H1 (cell line): ENCODE measurements at regions not wholly inside any gene's neighbourhood (a gene's known extent, or its start where the extent isn't known, plus 50 kb on each side); places are given as distances from the start of the nearest gene placed in this dataset.

ENCODE experiments used
- CTCF ChIA-PET: fragments of 300-600 bp; sonication (Branson Sonifier 250); formaldehyde crosslinking; loops from one replicate; lab custom pipeline; 2021; ENCODE audit not compliant: partially characterized antibody; lab: Charles Lee
- POLR2A ChIA-PET: fragments of 300-600 bp; sonication (Branson Sonifier 250); formaldehyde crosslinking; loops from one replicate; lab custom pipeline; 2021; ENCODE audit warnings: inconsistent platforms; ENCODE audit not compliant: partially characterized antibody; lab: Charles Lee
- DNase-seq, 2 experiments: peaks; one replicate each; pipeline versions ENCODE4 v3.0.0 to v3.0.0-alpha.2; 2010 to 2022; ENCODE audit warnings: low spot score in 2 of 2, low read depth in 1 of 2, mixed read lengths in 1 of 2
- FAIRE-seq: peaks from 2 replicates; lab custom pipeline; 2011; peaks lifted over from hg19 to GRCh38; lab: Jason Lieb, UNC
- H2AFZ ChIP-seq: 2 replicates; pipeline ENCODE4 v1.8.1; 2012; ENCODE audit warnings: low read length, inconsistent platforms
- H2AK5ac ChIP-seq: 2 replicates; pipeline ENCODE4 v1.6.1; 2013; ENCODE audit warnings: low read depth, low read length
- H2BK120ac ChIP-seq: replicated peaks from 2 replicates; pipeline ENCODE3; 2013; ENCODE audit warnings: low read depth, low read length, inconsistent platforms
- H2BK12ac ChIP-seq: 2 replicates; pipeline ENCODE4 v1.6.1; 2013; ENCODE audit warnings: low read depth, low read length
- H2BK15ac ChIP-seq: 2 replicates; pipeline ENCODE4 v1.6.1; 2013; ENCODE audit warnings: low read length
- H2BK20ac ChIP-seq: 2 replicates; pipeline ENCODE4 v1.6.1; 2013; ENCODE audit warnings: low read length
- H2BK5ac ChIP-seq: 2 replicates; pipeline ENCODE4 v1.6.1; 2013; ENCODE audit warnings: low read depth, low read length
- H3K14ac ChIP-seq: 2 replicates; pipeline ENCODE4 v1.6.1; 2013; ENCODE audit warnings: inconsistent platforms; ENCODE audit not compliant: insufficient read length
- H3K18ac ChIP-seq: 2 replicates; pipeline ENCODE4 v1.6.1; 2013; ENCODE audit warnings: low read length; ENCODE audit errors: extremely low read depth
- H3K23ac ChIP-seq: 2 replicates; pipeline ENCODE4 v1.6.1; 2013; ENCODE audit warnings: inconsistent platforms; ENCODE audit not compliant: insufficient read length
- H3K23me2 ChIP-seq: 2 replicates; pipeline ENCODE4 v1.6.1; 2013; ENCODE audit warnings: low read depth, low read length
- H3K27ac ChIP-seq: 2 replicates; pipeline ENCODE4 v1.6.1; 2011; ENCODE audit warnings: low read depth, low read length, inconsistent platforms
- H3K27me3 ChIP-seq, 4 experiments: replicated peaks in 1 of 4; 1 replicate in 1 of 4; 2 replicates in 3 of 4; pipeline versions ENCODE4 v1.6.1 to v1.8.1; 2011 to 2013; ENCODE audit warnings: low read length in 3 of 4, mild to moderate bottlenecking in 3 of 4, inconsistent platforms in 2 of 4, mixed read lengths in 2 of 4, moderate library complexity in 1 of 4; ENCODE audit not compliant: control insufficient read depth in 3 of 4, insufficient read depth in 3 of 4; ENCODE audit errors: extremely low read depth in 1 of 4
- H3K36me3 ChIP-seq, 4 experiments: 2 replicates each; pipeline versions ENCODE4 v1.6.1 to v1.8.1; 2011 to 2013; ENCODE audit warnings: mild to moderate bottlenecking in 4 of 4, low read length in 3 of 4, moderate library complexity in 2 of 4, control low read depth in 1 of 4, inconsistent platforms in 1 of 4; ENCODE audit not compliant: insufficient read depth in 4 of 4, control insufficient read depth in 2 of 4
- H3K4ac ChIP-seq: replicated peaks from 2 replicates; pipeline ENCODE3; 2013; ENCODE audit warnings: low read length, low read depth, mixed read lengths, inconsistent platforms; ENCODE audit not compliant: insufficient read length
- H3K4me1 ChIP-seq, 4 experiments: replicated peaks in 1 of 4; 1 replicate in 1 of 4; 2 replicates in 3 of 4; pipeline versions ENCODE4 v1.6.1 to v1.8.1; 2011 to 2013; ENCODE audit warnings: low read length in 3 of 4, inconsistent platforms in 2 of 4, mixed read lengths in 1 of 4; ENCODE audit not compliant: insufficient read depth in 4 of 4, control insufficient read depth in 3 of 4
- H3K4me2 ChIP-seq, 2 experiments: 2 replicates each; pipeline versions ENCODE4 v1.6.1 to v1.8.1; 2011 to 2013; ENCODE audit warnings: low read depth in 2 of 2, low read length in 2 of 2, control low read depth in 1 of 2, inconsistent platforms in 1 of 2, mild to moderate bottlenecking in 1 of 2; ENCODE audit not compliant: insufficient read depth in 1 of 2
- H3K4me3 ChIP-seq, 4 experiments: fragments of 200-600, 300-600 bp in 1 of 4; sonication (generic), shearing (Covaris generic), sonication (Bioruptor Twin) in 1 of 4; 2 replicates each; pipeline versions ENCODE4 v1.5.1 to v1.8.1; 2011 to 2016; ENCODE audit warnings: low read length in 4 of 4, low read depth in 3 of 4, control low read depth in 2 of 4, inconsistent platforms in 2 of 4, mild to moderate bottlenecking in 2 of 4, mixed read lengths in 1 of 4, moderate library complexity in 1 of 4; ENCODE audit not compliant: insufficient read depth in 2 of 4; ENCODE audit errors: extremely low read depth in 1 of 4
- H3K56ac ChIP-seq: replicated peaks from 2 replicates; pipeline ENCODE3; 2013; ENCODE audit warnings: low read depth, mild to moderate bottlenecking, mixed read lengths, low read length, inconsistent platforms; ENCODE audit not compliant: insufficient read length
- H3K79me1 ChIP-seq: 2 replicates; pipeline ENCODE4 v1.6.1; 2013; ENCODE audit warnings: low read depth, low read length, control low read depth
- H3K79me2 ChIP-seq, 2 experiments: 2 replicates each; pipeline versions ENCODE4 v1.6.1 to v1.8.1; 2012 to 2013; ENCODE audit warnings: low read length in 2 of 2, mild to moderate bottlenecking in 2 of 2, inconsistent platforms in 1 of 2; ENCODE audit not compliant: insufficient read depth in 2 of 2, control insufficient read depth in 1 of 2
- H3K9ac ChIP-seq, 4 experiments: replicated peaks in 1 of 4; 1 replicate in 1 of 4; 2 replicates in 3 of 4; pipeline versions ENCODE4 v1.6.1 to v1.8.1; 2011 to 2013; ENCODE audit warnings: low read depth in 3 of 4, low read length in 3 of 4, control low read depth in 2 of 4, mild to moderate bottlenecking in 2 of 4, moderate library complexity in 2 of 4, inconsistent platforms in 1 of 4; ENCODE audit errors: extremely low read depth in 1 of 4
- H3K9me3 ChIP-seq, 2 experiments: 2 replicates each; pipeline versions ENCODE4 v1.6.1 to v1.8.1; 2012 to 2013; ENCODE audit warnings: mild to moderate bottlenecking in 2 of 2, moderate library complexity in 2 of 2, control low read depth in 1 of 2, inconsistent platforms in 1 of 2, low read depth in 1 of 2, low read length in 1 of 2, mixed read lengths in 1 of 2; ENCODE audit not compliant: insufficient read depth in 2 of 2
- H4K20me1 ChIP-seq, 2 experiments: replicated peaks in 1 of 2; 2 replicates each; pipeline versions ENCODE3 to v1.8.1; 2011 to 2013; ENCODE audit warnings: inconsistent platforms in 2 of 2, low read length in 2 of 2, mild to moderate bottlenecking in 1 of 2; ENCODE audit not compliant: insufficient read depth in 2 of 2, control insufficient read depth in 1 of 2
- H4K5ac ChIP-seq: 2 replicates; pipeline ENCODE4 v1.6.1; 2013; ENCODE audit warnings: low read length, low read depth, mixed read lengths, inconsistent platforms; ENCODE audit not compliant: insufficient read length
- H4K8ac ChIP-seq: 2 replicates; pipeline ENCODE4 v1.8.0; 2013; ENCODE audit warnings: mild to moderate bottlenecking, moderate library complexity, low read length, inconsistent platforms; ENCODE audit not compliant: insufficient read depth; ENCODE audit errors: extremely low read depth
- H4K91ac ChIP-seq: replicated peaks from 2 replicates; pipeline ENCODE3; 2013; ENCODE audit warnings: low read length, mixed read lengths, inconsistent platforms; ENCODE audit not compliant: insufficient read length
- BCL11A ChIP-seq, 2 experiments: IDR thresholded peaks; one replicate each; pipeline ENCODE4 v1.6.1; 2011; ENCODE audit warnings: low read depth in 2 of 2, low read length in 2 of 2, mild to moderate bottlenecking in 2 of 2
- CTBP2 ChIP-seq: IDR thresholded peaks from 2 replicates; pipeline ENCODE4 v1.7.0; 2011; ENCODE audit warnings: borderline replicate concordance, mild to moderate bottlenecking, moderate library complexity, mixed read lengths, low read length; ENCODE audit not compliant: insufficient read depth, insufficient read length
- KDM5A ChIP-seq: fragments of 200-600 bp; IDR thresholded peaks from 2 replicates; pipeline ENCODE4 v1.7.1; 2012; ENCODE audit warnings: mild to moderate bottlenecking, low read length, inconsistent platforms, mixed read lengths
- POLR2AphosphoS5 ChIP-seq: IDR thresholded peaks from 2 replicates; pipeline ENCODE4 v1.6.1; 2011; ENCODE audit warnings: low read depth, low read length
- RAD21 ChIP-seq, 2 experiments: IDR thresholded peaks in 1 of 2; conservative IDR thresholded peaks in 1 of 2; 2 replicates each; pipeline ENCODE4 v1.6.1; 2011; ENCODE audit warnings: low read depth in 2 of 2, low read length in 2 of 2, improper control_type of control experiment in 1 of 2, inconsistent platforms in 1 of 2, mild to moderate bottlenecking in 1 of 2, moderate library complexity in 1 of 2
- SP2 ChIP-seq: IDR thresholded peaks from 2 replicates; pipeline ENCODE4 v1.6.1; 2012; ENCODE audit warnings: mild to moderate bottlenecking, low read length, inconsistent platforms
- WGBS, 2 experiments: shearing (Covaris generic) in 1 of 2; methylation state at CpG; one replicate each; pipeline versions ENCODE4 v1.1.6 to v1.1.7; 2013 to 2015; ENCODE audit warnings: low lambda C conversion rate in 2 of 2, mixed read lengths in 2 of 2, inconsistent platforms in 1 of 2, low coverage in 1 of 2, missing lambda C conversion rate in 1 of 2; ENCODE audit not compliant: insufficient replicate concordance in 2 of 2, insufficient coverage in 1 of 2, insufficient read length in 1 of 2; ENCODE audit errors: extremely low coverage in 1 of 2, missing lambda C conversion rate in 1 of 2; 5-methylcytosine and 5-hydroxymethylcytosine counted together

- Histone ChIP-seq H2BK20ac (no peak overlapping the region), H3K79me1 (no peaks in the 10 kb centered on the region), H3K18ac (no peak overlapping the region), H3K27me3 (no peaks in the 10 kb centered on the region), H2BK5ac (no peak overlapping the region), H3K23me2 (no peaks in the 10 kb centered on the region), H3K36me3 (no peaks in the 10 kb centered on the region), H3K23ac (no peak overlapping the region), H4K5ac (no peak overlapping the region), H3K4ac (no peak overlapping the region), H2BK15ac (no peak overlapping the region; the same call in 1 of the 2 replicates), H4K8ac (no peak overlapping the region), H3K56ac (no peak overlapping the region), H2BK12ac (no peak overlapping the region), H2BK120ac (no peak overlapping the region), H3K79me2 (no peaks in the 10 kb centered on the region), H3K9me3 (peaks cover 0 to 5% of the 10 kb centered on the region in 2 experiments; a peak in 1 of 4 replicates), H2AK5ac (no peak overlapping the region), H3K4me2 (no peak overlapping the region), H3K4me3 (no peak overlapping the region), H3K27ac (no peak overlapping the region), H4K20me1 (no peaks in the 10 kb centered on the region), H3K9ac (no peak overlapping the region), H4K91ac (no peak overlapping the region), H2AFZ (no peak overlapping the region), H3K14ac (no peak overlapping the region), H3K4me1 (peaks cover 0 to 4% (median under 1%) of the 10 kb centered on the region in 4 experiments; a peak in 1 of 7 replicates)
- DNase-seq (no peak), FAIRE-seq (no peak)
- no peak for TF ChIP-seq KDM5A
- no peak for TF ChIP-seq BCL11A (IDR thresholded peaks at IDR 0.05; ENCODE audit: low read depth in 2 of 2, low read length in 2 of 2)
- no peak for TF ChIP-seq SP2
- TF ChIP-seq RAD21 (IDR thresholded peaks at IDR 0.05 in 1 of 2, conservative IDR thresholded peaks at IDR 0.05 in 1 of 2; ENCODE audit: low read depth in 2 of 2, low read length in 2 of 2) = no peak
- TF ChIP-seq POLR2AphosphoS5 = no peak
- TF ChIP-seq CTBP2 = no peak
- CTCF ChIA-PET = interaction anchor here (0.6 to 1.6 kb wide), 3 partner anchors 40 to 381 kb away, joined by 3 to 5 read pairs (median 5); no protein-coding TSS in a partner anchor
- 86% methylated on average over 8 of the region's 8 CpGs; no CpG with 5 or more reads in 1 of the 2 experiments for WGBS, 2 experiments
- POLR2A ChIA-PET = no interaction called here
These were observed 62.3 kb downstream of the FOS start for GRCh38 chr14:75340921-75341320.
